ENCODE measurements at regions not wholly inside any gene's neighbourhood (a gene's known extent, or its start where the extent isn't known, plus 50 kb on each side); places are given as distances from the start of the nearest gene placed in this dataset.
"Not testable (repeated sequence)": the region's sequence is repeated elsewhere in the genome, so short reads cannot be mapped to it uniquely, and the experiment has no call there.

DNA sequence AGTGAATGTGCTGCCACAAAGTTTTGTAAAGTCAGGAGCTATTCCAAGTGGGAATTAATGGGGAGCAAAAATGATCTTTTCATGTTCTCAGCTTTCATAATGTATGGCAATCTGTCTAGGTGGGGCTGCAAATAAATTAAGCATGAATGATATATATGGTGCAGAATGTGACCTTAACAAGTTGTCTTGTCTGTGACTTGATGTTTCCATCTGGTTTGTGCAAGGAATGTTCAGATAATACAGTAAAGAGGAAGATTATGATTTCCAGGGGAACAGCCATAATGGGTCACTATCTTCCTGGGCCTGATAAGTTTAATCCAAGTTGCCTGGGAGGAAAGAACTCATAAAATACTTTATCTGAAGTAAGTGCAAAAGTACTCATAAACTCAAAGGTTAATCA, 1815.8 kb upstream of the FLRT2 start:
- H3K4me1 Mint-ChIP-seq (ENCODE audit: low read depth): no peaks in the 10 kb centered on the region
- no peaks in the 10 kb centered on the region for H3K9me3 Mint-ChIP-seq
- H3K4me3 Mint-ChIP-seq: no peak overlapping the region
- H3K36me3 Mint-ChIP-seq (ENCODE audit: low read depth): no peaks in the 10 kb centered on the region
- H3K27ac Mint-ChIP-seq: no peak overlapping the region
- no peaks in the 10 kb centered on the region for H3K27me3 Mint-ChIP-seq
- intact Hi-C loops (cut with micrococcal nuclease): no loop called here

DNA sequence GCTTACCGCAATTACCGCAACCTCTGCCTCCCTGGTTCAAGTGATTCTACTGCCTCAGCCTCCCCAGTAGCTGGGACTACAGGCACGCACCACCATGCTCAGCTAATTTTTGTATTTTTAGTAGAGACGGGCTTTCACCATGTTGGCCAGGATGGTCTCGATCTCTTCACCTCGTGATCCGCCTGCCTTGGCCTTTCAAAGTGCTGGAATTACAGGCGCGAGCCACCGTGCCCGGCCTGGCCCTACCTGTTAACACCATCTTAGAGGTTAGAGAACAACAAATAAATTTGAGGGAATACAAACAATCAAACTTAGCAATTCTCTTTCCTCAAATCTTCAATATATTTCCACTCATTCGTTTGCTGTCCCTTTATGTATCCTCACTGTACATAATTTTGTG, 1810.5 kb upstream of the FLRT2 start:
- intact Hi-C loops (cut with micrococcal nuclease); H3K27ac Mint-ChIP-seq; H3K4me1 Mint-ChIP-seq (ENCODE audit: low read depth); H3K9me3 Mint-ChIP-seq; H3K4me3 Mint-ChIP-seq; H3K36me3 Mint-ChIP-seq (ENCODE audit: low read depth); H3K27me3 Mint-ChIP-seq: not testable (repeated sequence)

DNA sequence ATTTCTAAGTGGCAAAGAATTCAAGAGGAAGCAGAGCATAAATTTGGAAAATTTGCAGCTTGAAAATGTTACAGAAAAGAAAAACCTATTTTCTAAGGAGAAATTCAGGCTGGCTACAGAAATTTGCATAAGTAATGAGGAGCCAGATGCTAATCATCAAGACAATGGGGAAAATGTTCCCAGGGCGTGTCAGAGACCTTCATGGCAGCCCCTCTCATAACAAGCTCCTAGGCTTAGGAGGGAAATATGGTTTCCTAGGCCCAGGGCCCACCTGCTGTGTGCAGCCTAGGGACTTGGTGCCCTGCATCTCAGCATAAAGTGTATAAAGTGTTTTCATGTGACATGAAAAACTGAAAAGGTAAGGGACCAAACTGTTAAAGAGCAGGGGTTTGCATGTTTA, 1796.3 kb upstream of the FLRT2 start:
- Mint-ChIP-seq H3K36me3 (ENCODE audit: low read depth) (no peaks in the 10 kb centered on the region), H3K4me3 (no peak overlapping the region), H3K27ac (no peak overlapping the region), H3K9me3 (peaks cover 19% of the 10 kb centered on the region), H3K4me1 (ENCODE audit: low read depth) (no peaks in the 10 kb centered on the region), H3K27me3 (no peaks in the 10 kb centered on the region)
- intact Hi-C loops (cut with micrococcal nuclease): no loop called here

DNA sequence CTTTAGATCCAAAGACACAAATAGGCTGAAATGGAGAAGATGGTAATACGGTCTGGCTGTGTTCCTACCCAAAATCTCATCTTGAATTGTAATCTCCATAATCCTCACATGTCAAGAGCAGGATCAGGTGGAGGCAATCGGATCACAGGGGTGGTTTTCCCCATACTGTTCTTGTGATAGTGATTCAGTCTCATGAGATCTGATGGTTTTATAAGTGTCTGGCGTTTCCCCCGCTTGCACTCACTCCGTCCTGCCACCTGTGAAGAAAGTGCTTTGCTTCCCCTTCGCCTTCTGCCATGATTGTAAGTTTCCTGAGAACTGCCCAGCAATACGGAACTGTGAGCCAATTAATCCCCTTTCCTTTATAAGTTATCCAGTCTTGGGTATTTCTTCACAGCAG, 1795.5 kb upstream of the FLRT2 start:
- intact Hi-C loops (cut with micrococcal nuclease): no loop called here
- Mint-ChIP-seq H3K9me3 (peaks cover 14% of the 10 kb centered on the region), H3K36me3 (ENCODE audit: low read depth) (no peaks in the 10 kb centered on the region), H3K4me3 (no peak overlapping the region), H3K4me1 (ENCODE audit: low read depth) (no peaks in the 10 kb centered on the region), H3K27ac (no peak overlapping the region), H3K27me3 (no peaks in the 10 kb centered on the region)

DNA sequence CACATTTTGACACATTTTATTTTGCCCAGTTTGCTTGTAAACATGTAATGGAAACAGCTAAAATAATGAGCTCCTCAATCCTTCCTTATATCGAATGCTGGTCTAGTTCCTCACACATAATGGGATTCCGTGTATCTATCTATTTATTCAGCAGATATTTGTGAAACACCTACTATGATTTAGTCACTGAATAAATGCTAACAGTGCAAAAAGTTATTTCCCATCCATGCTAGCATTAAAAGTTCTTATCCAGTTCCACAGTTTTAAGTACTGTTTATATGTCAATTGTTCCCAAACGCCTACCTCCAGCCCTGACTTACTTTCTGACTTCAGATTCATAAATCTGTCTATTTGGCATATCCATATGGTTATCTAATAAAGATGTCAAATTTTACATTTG, 1788.7 kb upstream of the FLRT2 start:
- Mint-ChIP-seq H3K4me1 (ENCODE audit: low read depth) (no peaks in the 10 kb centered on the region), H3K27ac (no peak overlapping the region), H3K4me3 (no peak overlapping the region), H3K9me3 (no peaks in the 10 kb centered on the region), H3K36me3 (ENCODE audit: low read depth) (no peaks in the 10 kb centered on the region), H3K27me3 (no peaks in the 10 kb centered on the region)
- intact Hi-C loops (cut with micrococcal nuclease): no loop called here

DNA sequence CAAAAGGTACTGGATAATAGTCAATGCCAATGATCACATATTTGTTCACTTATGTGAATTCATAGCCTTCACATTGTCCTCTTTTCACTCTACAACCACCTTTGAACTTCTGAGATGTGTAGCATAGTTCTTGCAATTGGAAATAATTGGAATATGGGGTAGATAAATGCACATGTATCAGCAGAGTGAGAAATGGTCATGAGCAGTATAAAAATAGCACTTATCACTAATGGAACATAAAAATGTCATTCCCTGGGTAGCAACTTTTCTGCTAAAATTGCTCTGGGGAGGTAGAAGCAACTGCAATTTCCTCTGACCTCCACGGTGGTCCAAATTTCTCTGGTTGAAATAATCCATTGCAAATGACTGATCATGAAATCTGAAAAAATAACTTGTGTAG, 1785.7 kb upstream of the FLRT2 start:
- intact Hi-C loops (cut with micrococcal nuclease): no loop called here
- Mint-ChIP-seq H3K4me1 (ENCODE audit: low read depth) (no peaks in the 10 kb centered on the region), H3K27me3 (no peaks in the 10 kb centered on the region), H3K4me3 (no peak overlapping the region), H3K27ac (no peak overlapping the region), H3K36me3 (ENCODE audit: low read depth) (no peaks in the 10 kb centered on the region), H3K9me3 (no peaks in the 10 kb centered on the region)

DNA sequence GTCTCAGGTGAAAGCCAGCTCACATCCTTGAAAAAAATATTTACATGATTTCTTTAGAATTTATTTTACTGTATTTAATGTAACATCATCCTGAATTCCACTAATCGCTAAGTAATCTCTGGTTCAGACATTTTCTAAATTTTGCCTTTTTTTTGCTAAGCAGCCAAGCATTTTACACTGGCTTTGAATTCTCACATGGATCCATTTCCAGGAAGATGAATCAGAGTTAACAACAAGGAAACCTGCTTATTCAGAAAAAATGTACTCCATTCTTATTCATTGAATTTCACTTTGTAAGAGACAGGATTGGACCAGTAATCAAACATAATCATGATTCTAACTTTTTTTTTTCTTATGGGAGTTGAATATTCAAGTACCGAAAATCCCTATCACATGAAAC, 1785.1 kb upstream of the FLRT2 start:
- no peak overlapping the region for H3K27ac Mint-ChIP-seq
- no peaks in the 10 kb centered on the region for H3K36me3 Mint-ChIP-seq (ENCODE audit: low read depth)
- intact Hi-C loops (cut with micrococcal nuclease): no loop called here
- H3K9me3 Mint-ChIP-seq: no peaks in the 10 kb centered on the region
- no peaks in the 10 kb centered on the region for H3K4me1 Mint-ChIP-seq (ENCODE audit: low read depth)
- H3K27me3 Mint-ChIP-seq: no peaks in the 10 kb centered on the region
- no peak overlapping the region for H3K4me3 Mint-ChIP-seq

DNA sequence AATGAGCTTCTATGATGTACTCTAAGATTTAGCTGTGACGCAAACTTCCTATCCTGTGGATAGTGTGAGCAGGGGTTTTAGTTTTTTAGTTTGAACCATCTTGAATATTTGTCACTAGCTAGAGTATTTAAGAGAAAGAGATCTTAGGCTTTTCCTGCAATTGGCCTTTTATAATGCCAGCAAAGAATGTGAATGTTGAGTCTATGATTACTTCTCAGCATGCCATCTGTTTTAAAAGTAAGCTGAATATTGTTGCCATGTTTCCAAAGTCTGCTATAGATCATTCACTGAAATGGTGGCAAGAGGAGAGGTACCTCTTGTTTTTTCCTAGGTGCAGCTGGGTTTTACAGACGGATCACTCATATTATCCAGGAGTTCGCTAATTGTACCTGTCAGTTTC, 1783.6 kb upstream of the FLRT2 start:
- no peaks in the 10 kb centered on the region for H3K36me3 Mint-ChIP-seq (ENCODE audit: low read depth)

DNA sequence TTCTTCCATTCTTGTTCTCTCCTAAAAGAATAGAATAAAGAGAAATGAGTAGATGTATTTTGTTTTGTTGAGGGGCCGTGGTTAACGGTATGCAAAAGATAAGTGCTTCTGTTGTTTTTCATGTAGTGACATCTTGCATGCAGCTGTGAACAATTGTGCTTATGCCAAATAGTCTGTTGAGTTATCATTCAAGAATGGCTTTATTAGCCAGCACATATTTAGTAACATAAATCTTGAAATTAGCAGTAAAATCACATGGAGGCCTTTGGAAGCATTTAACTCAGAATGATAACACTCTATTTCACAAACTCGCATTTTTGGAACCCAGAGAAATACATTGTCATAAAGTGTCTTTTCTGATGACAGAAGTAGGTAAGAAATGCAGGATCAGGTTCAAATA, 1772.0 kb upstream of the FLRT2 start:
- Mint-ChIP-seq H3K4me3 (no peak overlapping the region), H3K4me1 (ENCODE audit: low read depth) (no peaks in the 10 kb centered on the region), H3K27me3 (no peaks in the 10 kb centered on the region), H3K9me3 (no peaks in the 10 kb centered on the region), H3K36me3 (ENCODE audit: low read depth) (no peaks in the 10 kb centered on the region), H3K27ac (no peak overlapping the region)
- intact Hi-C loops (cut with micrococcal nuclease): no loop called here

More for the DNA sequence above, 1783.6 kb upstream of the FLRT2 start:
- Mint-ChIP-seq H3K4me1 (ENCODE audit: low read depth) (no peaks in the 10 kb centered on the region), H3K4me3 (no peak overlapping the region), H3K27me3 (no peaks in the 10 kb centered on the region), H3K9me3 (no peaks in the 10 kb centered on the region), H3K27ac (no peak overlapping the region)
- intact Hi-C loops (cut with micrococcal nuclease): no loop called here

DNA sequence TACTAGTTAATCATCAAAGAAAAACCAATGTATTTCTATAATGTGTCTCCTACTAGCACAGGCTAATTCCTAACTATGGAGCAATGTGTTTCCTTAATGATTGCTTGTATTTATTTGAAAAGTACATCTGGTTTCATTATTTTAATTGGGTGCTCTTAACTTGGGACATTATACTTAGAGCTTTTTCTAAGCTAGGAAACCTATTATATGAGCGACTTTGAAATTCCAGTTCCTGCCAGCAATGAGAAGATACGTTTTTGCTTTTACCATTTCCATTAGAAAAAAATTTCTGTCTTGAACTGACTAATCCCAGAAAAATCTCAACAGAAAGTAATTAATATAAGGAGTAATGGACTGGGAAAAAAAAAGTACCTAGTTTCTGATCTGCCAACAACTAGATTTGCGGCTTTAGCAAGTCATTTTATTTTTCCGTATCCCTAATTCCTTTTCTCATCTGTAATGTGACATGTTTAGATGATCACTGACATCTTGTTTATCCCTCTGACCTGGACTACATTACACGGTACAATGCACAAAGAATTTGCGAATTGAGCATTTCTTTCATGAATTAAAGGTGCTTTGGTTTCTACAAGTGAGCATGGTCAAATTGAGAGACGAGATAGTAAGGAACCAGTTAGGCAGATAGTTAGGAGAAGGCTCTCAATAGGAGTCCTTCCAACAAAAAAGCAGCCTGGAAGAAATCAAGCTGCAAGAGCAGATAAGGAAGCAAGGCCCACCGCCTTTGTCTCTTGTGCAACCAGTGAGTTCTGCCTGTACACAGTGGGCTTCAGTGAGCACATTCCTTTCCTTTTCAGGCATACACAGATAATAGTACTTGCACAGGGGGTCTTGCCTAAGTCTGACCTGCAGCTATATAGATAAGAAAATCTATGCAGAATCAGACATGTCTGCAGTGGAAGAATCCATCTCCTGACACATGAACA, 1765.0 kb upstream of the FLRT2 start:
- intact Hi-C loops (cut with micrococcal nuclease): loop anchor here (10.0 kb wide), 1 partner anchor 840 kb away; no protein-coding TSS in a partner anchor
- Mint-ChIP-seq H3K36me3 (ENCODE audit: low read depth) (no peaks in the 10 kb centered on the region), H3K27ac (no peak overlapping the region), H3K27me3 (no peaks in the 10 kb centered on the region), H3K4me1 (ENCODE audit: low read depth) (no peaks in the 10 kb centered on the region), H3K9me3 (peaks cover 11% of the 10 kb centered on the region), H3K4me3 (no peak overlapping the region)

DNA sequence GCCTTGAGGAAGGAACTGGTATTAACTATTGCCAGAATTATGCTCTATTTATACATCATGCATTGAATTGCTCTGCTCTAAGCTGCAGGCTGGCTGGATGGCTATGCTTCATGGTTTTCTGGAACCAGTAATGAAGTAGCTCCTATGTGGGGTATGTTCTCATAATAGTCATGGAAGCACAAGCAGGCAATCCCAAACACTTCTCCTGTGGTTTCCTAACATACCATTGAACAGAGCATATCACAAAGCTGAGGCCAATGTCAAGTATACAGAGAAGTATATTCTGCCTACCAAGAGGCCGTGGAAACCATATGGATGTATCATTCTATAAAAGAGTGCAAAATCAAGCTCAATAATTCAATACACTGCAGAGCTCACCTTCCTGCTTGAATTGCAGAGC, 1752.4 kb upstream of the FLRT2 start:
- H3K27me3 Mint-ChIP-seq: no peaks in the 10 kb centered on the region
- no peaks in the 10 kb centered on the region for H3K4me1 Mint-ChIP-seq (ENCODE audit: low read depth)
- no peak overlapping the region for H3K4me3 Mint-ChIP-seq
- intact Hi-C loops (cut with micrococcal nuclease): no loop called here
- H3K36me3 Mint-ChIP-seq (ENCODE audit: low read depth): no peaks in the 10 kb centered on the region
- no peaks in the 10 kb centered on the region for H3K9me3 Mint-ChIP-seq
- H3K27ac Mint-ChIP-seq: no peak overlapping the region

DNA sequence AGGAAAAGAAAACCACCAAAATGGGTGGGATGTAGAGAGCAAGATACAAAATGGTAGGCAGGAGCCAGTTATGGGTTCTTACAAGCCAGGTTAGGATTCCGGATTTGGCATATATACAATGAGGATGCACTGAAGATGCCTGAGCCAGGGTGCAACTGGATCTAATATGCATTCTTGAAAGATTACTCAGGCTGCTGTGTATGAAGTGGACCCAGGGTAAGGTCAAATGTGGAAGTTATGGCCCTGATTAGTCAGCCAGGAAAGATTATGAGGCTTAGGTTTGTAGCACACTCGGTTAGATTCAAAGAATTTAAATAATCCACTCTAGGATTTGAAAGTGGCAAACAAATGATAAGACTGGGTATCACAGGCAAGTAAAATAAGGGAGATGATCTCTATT, 1750.7 kb upstream of the FLRT2 start:
- H3K4me1 Mint-ChIP-seq (ENCODE audit: low read depth): no peaks in the 10 kb centered on the region
- H3K9me3 Mint-ChIP-seq: no peaks in the 10 kb centered on the region
- intact Hi-C loops (cut with micrococcal nuclease): no loop called here
- no peak overlapping the region for H3K4me3 Mint-ChIP-seq
- H3K27me3 Mint-ChIP-seq: no peaks in the 10 kb centered on the region
- no peak overlapping the region for H3K27ac Mint-ChIP-seq
- H3K36me3 Mint-ChIP-seq (ENCODE audit: low read depth): no peaks in the 10 kb centered on the region

DNA sequence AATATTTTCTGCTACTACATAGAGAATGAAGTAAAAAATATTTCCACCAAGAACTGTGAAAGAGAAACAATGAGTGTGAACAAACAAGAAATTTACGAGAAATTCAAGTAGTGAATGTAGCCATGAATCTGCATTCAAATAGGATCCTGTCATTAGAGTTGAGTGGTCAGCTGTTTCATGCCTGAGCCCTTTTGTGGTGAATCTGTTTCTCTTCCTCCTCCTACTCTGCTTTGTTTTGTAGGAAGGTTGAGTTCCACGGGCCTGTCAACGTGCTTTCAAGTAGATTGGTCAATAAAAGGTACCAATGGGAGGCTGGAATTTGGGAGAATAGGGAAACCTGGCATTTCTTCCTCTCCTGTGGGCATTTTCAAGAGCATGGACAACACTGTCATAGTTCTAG, 1749.6 kb upstream of the FLRT2 start:
- Mint-ChIP-seq H3K4me3 (no peak overlapping the region), H3K27me3 (no peaks in the 10 kb centered on the region), H3K9me3 (no peaks in the 10 kb centered on the region), H3K27ac (no peak overlapping the region), H3K36me3 (ENCODE audit: low read depth) (no peaks in the 10 kb centered on the region), H3K4me1 (ENCODE audit: low read depth) (no peaks in the 10 kb centered on the region)
- intact Hi-C loops (cut with micrococcal nuclease): no loop called here

DNA sequence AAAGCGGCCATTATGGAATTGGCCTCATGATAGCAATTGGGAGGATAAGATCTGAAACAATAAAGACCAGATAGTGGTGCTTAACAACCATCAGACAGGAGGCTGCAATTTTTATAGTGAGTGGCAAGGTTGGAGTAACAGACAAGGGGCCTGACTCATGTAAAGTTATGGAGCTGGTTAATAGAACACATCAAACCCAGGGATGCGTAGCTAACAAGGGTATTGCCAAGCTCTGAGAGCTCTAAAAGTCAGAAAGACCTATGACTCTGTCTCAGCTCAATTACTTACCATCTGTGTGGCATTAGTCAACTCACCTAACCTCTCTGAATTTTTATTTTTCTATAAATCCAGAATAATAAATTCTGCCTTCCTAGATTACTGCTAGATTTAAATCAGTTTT, 1731.5 kb upstream of the FLRT2 start:
- Mint-ChIP-seq H3K27me3 (no peaks in the 10 kb centered on the region), H3K9me3 (peaks cover 21% of the 10 kb centered on the region), H3K4me3 (no peak overlapping the region), H3K27ac (no peak overlapping the region), H3K36me3 (ENCODE audit: low read depth) (no peaks in the 10 kb centered on the region), H3K4me1 (ENCODE audit: low read depth) (no peaks in the 10 kb centered on the region)
- intact Hi-C loops (cut with micrococcal nuclease): no loop called here

DNA sequence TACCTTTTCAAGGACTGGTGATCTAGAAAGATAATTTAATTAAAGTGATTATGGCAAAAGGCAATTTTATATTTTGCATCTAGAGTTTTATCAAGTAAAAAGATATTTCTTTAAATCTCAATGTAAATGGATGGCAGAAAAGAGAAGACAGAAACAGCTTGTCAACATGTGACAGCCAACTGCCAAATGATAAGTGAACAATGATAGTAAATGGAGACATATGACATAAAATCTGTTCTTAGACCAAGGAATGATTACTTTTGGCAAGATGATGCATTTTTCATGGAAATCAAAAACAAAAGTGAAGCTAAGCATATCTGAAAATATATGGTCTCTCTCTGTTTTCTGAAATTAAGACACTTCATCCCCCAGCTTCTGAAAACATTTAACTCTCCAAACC, 1730.7 kb upstream of the FLRT2 start:
- H3K4me1 Mint-ChIP-seq (ENCODE audit: low read depth): no peaks in the 10 kb centered on the region

More for the DNA sequence above, 1730.7 kb upstream of the FLRT2 start:
- no peak overlapping the region for H3K4me3 Mint-ChIP-seq
- peaks cover 13% of the 10 kb centered on the region for H3K9me3 Mint-ChIP-seq
- H3K27me3 Mint-ChIP-seq: no peaks in the 10 kb centered on the region
- no peaks in the 10 kb centered on the region for H3K36me3 Mint-ChIP-seq (ENCODE audit: low read depth)
- intact Hi-C loops (cut with micrococcal nuclease): no loop called here
- no peak overlapping the region for H3K27ac Mint-ChIP-seq
